Calu3 (cell line): ENCODE measurements at regions not wholly inside any gene's neighbourhood (a gene's known extent, or its start where the extent isn't known, plus 50 kb on each side); places are given as distances from the start of the nearest gene placed in this dataset.

Source experiments
- BruUV-seq: library from RNA; stranded (reverse); fragments of 400-500 nt; replicated peaks from 2 replicates; lab custom pipeline; 2021; lab: Mats Ljungman, UMichigan
- CTCF ChIA-PET: fragments of 300-600 bp; sonication (Branson Sonifier 250); formaldehyde crosslinking; loops from one replicate; lab custom pipeline; 2022; ENCODE audit warnings: antibody characterized with exemption; lab: Charles Lee
- DNase-seq: peaks from one replicate; pipeline ENCODE4 v3.0.0; 2022
- H3K27ac Mint-ChIP-seq: one replicate; pipeline ENCODE4 v1.8.0; 2022; ENCODE audit warnings: mixed read lengths; ENCODE audit not compliant: unreplicated experiment
- H3K27me3 Mint-ChIP-seq: one replicate; pipeline ENCODE4 v1.8.0; 2022; ENCODE audit warnings: mixed read lengths; ENCODE audit not compliant: unreplicated experiment
- H3K36me3 Mint-ChIP-seq: one replicate; pipeline ENCODE4 v1.8.0; 2022; ENCODE audit warnings: mild to moderate bottlenecking, moderate library complexity, mixed read lengths; ENCODE audit not compliant: insufficient read depth, unreplicated experiment
- H3K4me1 Mint-ChIP-seq: one replicate; pipeline ENCODE4 v1.8.0; 2022; ENCODE audit warnings: mild to moderate bottlenecking, low read depth, mixed read lengths; ENCODE audit not compliant: unreplicated experiment
- H3K4me3 Mint-ChIP-seq: one replicate; pipeline ENCODE4 v1.8.0; 2022; ENCODE audit warnings: mild to moderate bottlenecking, low read depth, moderate library complexity, mixed read lengths; ENCODE audit not compliant: unreplicated experiment
- H3K9me3 Mint-ChIP-seq: one replicate; pipeline ENCODE4 v1.8.0; 2022; ENCODE audit warnings: low read depth, mixed read lengths; ENCODE audit not compliant: unreplicated experiment
- CTCF ChIP-seq: fragments of 200-600 bp; IDR thresholded peaks from one replicate; pipeline ENCODE4 v1.8.0; 2022; ENCODE audit warnings: antibody characterized with exemption; ENCODE audit not compliant: unreplicated experiment
- intact Hi-C: fragments of 100-400 bp; cut with micrococcal nuclease; formaldehyde crosslinking; loops from one replicate; pipeline ENCODE4 v1.10.0; 2022; ENCODE audit not compliant: unreplicated experiment

DNA sequence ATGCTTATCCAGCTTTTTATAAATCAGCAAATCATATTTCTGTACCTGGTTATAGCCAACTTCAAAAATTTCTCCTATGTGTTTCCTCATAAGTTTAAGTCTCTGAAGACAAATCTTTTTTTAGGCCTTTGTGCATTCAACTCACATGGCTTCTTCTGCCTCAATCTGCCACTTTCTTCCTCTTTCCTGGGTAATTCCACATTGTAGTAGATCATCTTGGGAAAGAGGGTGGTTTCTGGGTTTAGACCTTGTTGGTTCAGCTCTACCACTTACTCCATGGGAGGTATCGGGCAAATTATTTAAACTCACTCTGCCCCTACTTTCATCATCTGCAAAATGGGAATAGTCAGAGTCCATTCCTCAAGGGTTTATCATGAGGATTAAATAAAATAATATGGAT is 707.0 kb upstream of the ZEB2 start:
- H3K27ac Mint-ChIP-seq = no peak overlapping the region
- no peaks in the 10 kb centered on the region for H3K4me1 Mint-ChIP-seq
- no TSS peak for BruUV-seq
- no peak overlapping the region for H3K4me3 Mint-ChIP-seq
- CTCF ChIA-PET = no interaction called here
- H3K27me3 Mint-ChIP-seq = no peaks in the 10 kb centered on the region
- intact Hi-C loops = no loop called here
- TF ChIP-seq CTCF = no peak
- no peak for DNase-seq
- H3K36me3 Mint-ChIP-seq = no peaks in the 10 kb centered on the region
- H3K9me3 Mint-ChIP-seq = no peaks in the 10 kb centered on the region

- H3K36me3 Mint-ChIP-seq = no peaks in the 10 kb centered on the region
- no peak overlapping the region for H3K4me3 Mint-ChIP-seq
- CTCF ChIA-PET = no interaction called here
- no TSS peak for BruUV-seq
- TF ChIP-seq CTCF = no peak
- no peaks in the 10 kb centered on the region for H3K27me3 Mint-ChIP-seq
- no peaks in the 10 kb centered on the region for H3K4me1 Mint-ChIP-seq
- no peaks in the 10 kb centered on the region for H3K9me3 Mint-ChIP-seq
- DNase-seq = no peak
- H3K27ac Mint-ChIP-seq = no peak overlapping the region
- intact Hi-C loops = no loop called here
These were observed 701.6 kb upstream of the ZEB2 start for GRCh38 chr2:145221516-145221915.

GRCh38 chr2:145221032-145221431 is 701.1 kb upstream of the ZEB2 start:
- no peak for DNase-seq
- CTCF ChIA-PET = no interaction called here

GRCh38 chr2:145220496-145220895 is 700.6 kb upstream of the ZEB2 start:
- DNase-seq = no peak
- no peaks in the 10 kb centered on the region for H3K27me3 Mint-ChIP-seq
- H3K27ac Mint-ChIP-seq = no peak overlapping the region
- no TSS peak for BruUV-seq
- TF ChIP-seq CTCF = no peak
- intact Hi-C loops = no loop called here
- no peaks in the 10 kb centered on the region for H3K36me3 Mint-ChIP-seq
- H3K4me3 Mint-ChIP-seq = no peak overlapping the region
- CTCF ChIA-PET = no interaction called here
- no peaks in the 10 kb centered on the region for H3K4me1 Mint-ChIP-seq
- H3K9me3 Mint-ChIP-seq = no peaks in the 10 kb centered on the region

More at GRCh38 chr2:145221032-145221431, 701.1 kb upstream of the ZEB2 start:
- Mint-ChIP-seq H3K36me3 (no peaks in the 10 kb centered on the region), H3K9me3 (no peaks in the 10 kb centered on the region), H3K27me3 (no peaks in the 10 kb centered on the region), H3K4me1 (no peaks in the 10 kb centered on the region), H3K4me3 (no peak overlapping the region), H3K27ac (no peak overlapping the region)
- no peak for TF ChIP-seq CTCF
- intact Hi-C loops = no loop called here
- BruUV-seq = no TSS peak
